Neural progenitor cell (in vitro differentiated cells): ENCODE measurements at regions not wholly inside any gene's neighbourhood (a gene's known extent, or its start where the extent isn't known, plus 50 kb on each side); places are given as distances from the start of the nearest gene placed in this dataset.

ENCODE experiments used
- EZH2 ChIP-seq: fragments of 200-600 bp; sonication (generic); IDR thresholded peaks from 2 replicates; pipeline ENCODE4 v1.6.1; 2017; ENCODE audit warnings: antibody characterized with exemption, mild to moderate bottlenecking, moderate library complexity
- TF ChIP-seq, protein P1 (sequence below): fragments of 200-600 bp; sonication (generic); IDR thresholded peaks from 2 replicates; pipeline ENCODE4 v1.5.1; 2017; ENCODE audit warnings: antibody characterized with exemption, mild to moderate bottlenecking

DNA sequence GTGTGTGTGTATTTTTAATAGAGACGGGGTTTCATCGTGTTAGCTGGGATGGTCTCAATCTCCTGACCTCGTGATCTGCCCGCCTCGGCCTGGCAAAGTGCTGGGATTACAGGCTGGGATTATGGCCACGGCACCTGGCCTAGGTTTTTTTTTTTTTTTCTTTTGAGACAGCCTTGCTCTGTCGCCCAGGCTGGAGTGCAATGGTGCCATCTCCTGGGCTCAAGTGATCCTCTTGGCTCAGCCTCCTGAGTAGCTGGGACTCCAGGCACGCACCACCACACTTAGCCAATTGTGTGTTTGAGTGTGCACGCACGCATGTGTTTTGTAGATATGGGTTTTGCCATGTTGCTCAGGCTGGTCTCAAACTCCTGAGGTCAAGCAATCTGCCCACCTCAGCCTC, 629.8 kb downstream of the ETV1 start:
- TF ChIP-seq, protein P1, sequence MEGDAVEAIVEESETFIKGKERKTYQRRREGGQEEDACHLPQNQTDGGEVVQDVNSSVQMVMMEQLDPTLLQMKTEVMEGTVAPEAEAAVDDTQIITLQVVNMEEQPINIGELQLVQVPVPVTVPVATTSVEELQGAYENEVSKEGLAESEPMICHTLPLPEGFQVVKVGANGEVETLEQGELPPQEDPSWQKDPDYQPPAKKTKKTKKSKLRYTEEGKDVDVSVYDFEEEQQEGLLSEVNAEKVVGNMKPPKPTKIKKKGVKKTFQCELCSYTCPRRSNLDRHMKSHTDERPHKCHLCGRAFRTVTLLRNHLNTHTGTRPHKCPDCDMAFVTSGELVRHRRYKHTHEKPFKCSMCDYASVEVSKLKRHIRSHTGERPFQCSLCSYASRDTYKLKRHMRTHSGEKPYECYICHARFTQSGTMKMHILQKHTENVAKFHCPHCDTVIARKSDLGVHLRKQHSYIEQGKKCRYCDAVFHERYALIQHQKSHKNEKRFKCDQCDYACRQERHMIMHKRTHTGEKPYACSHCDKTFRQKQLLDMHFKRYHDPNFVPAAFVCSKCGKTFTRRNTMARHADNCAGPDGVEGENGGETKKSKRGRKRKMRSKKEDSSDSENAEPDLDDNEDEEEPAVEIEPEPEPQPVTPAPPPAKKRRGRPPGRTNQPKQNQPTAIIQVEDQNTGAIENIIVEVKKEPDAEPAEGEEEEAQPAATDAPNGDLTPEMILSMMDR, result no peak
- no peak for TF ChIP-seq EZH2
